Mucosa of descending colon (tissue), 3 donors: ENCODE measurements at regions not wholly inside any gene's neighbourhood (a gene's known extent, or its start where the extent isn't known, plus 50 kb on each side); places are given as distances from the start of the nearest gene placed in this dataset.
A peak's percentile ranks its signal among the peaks of the same experiment; 100 is the strongest.

ENCODE experiments used
- ATAC-seq: fragments of 200-7000 bp; cut with Tn5 transposase; one replicate; pipeline ENCODE4 v1.9.1; 2020; ENCODE audit warnings: mild to moderate bottlenecking, moderate library complexity
- DNase-seq, 3 donors: peaks; one replicate each; pipeline ENCODE4 v3.0.0-alpha.2; 2020
- H3K36me3 ChIP-seq: fragments of 200-600 bp; one replicate; pipeline ENCODE4 v1.8.0; 2021; ENCODE audit warnings: low read depth, mild to moderate bottlenecking
- H3K4me1 ChIP-seq: fragments of 200-600 bp; one replicate; pipeline ENCODE4 v1.8.0; 2021; ENCODE audit warnings: low read depth, mild to moderate bottlenecking
- H3K4me3 ChIP-seq: fragments of 200-600 bp; one replicate; pipeline ENCODE4 v1.8.0; 2021; ENCODE audit warnings: mild to moderate bottlenecking
- H3K9me3 ChIP-seq: fragments of 200-600 bp; one replicate; pipeline ENCODE4 v1.8.0; 2021; ENCODE audit warnings: mild to moderate bottlenecking
- CTCF ChIP-seq: fragments of 200-600 bp; IDR thresholded peaks from one replicate; pipeline ENCODE4 v1.8.0; 2022; ENCODE audit warnings: antibody characterized with exemption, mild to moderate bottlenecking
- intact Hi-C, 2 donors: fragments of 100-400 bp; cut with DNase I in 1 of 2; cut with micrococcal nuclease in 1 of 2; formaldehyde crosslinking; loops; one replicate each; pipeline versions ENCODE4 v1.11.0 to v1.11.1; 2022; cut with DNase I, micrococcal nuclease
- donor health status: DM: no; HTN: no; CAD: no; lungs with moderate emphysema.
- donor health status: DM: no; HTN: no; CAD: no.
- donor health status: DM: no; HTN: yes; CAD: no.

- ATAC-seq, result no peak
- no peaks in the 10 kb centered on the region for H3K36me3 ChIP-seq
- no peak for TF ChIP-seq CTCF
- intact Hi-C loops, result no loop called here
- DNase-seq, result no peak
- H3K9me3 ChIP-seq, result no peaks in the 10 kb centered on the region
- no peak overlapping the region for H3K4me3 ChIP-seq
- no peaks in the 10 kb centered on the region for H3K4me1 ChIP-seq
These were observed 351.4 kb upstream of the FTMT start for GRCh38 chr5:121500310-121500709.

DNA sequence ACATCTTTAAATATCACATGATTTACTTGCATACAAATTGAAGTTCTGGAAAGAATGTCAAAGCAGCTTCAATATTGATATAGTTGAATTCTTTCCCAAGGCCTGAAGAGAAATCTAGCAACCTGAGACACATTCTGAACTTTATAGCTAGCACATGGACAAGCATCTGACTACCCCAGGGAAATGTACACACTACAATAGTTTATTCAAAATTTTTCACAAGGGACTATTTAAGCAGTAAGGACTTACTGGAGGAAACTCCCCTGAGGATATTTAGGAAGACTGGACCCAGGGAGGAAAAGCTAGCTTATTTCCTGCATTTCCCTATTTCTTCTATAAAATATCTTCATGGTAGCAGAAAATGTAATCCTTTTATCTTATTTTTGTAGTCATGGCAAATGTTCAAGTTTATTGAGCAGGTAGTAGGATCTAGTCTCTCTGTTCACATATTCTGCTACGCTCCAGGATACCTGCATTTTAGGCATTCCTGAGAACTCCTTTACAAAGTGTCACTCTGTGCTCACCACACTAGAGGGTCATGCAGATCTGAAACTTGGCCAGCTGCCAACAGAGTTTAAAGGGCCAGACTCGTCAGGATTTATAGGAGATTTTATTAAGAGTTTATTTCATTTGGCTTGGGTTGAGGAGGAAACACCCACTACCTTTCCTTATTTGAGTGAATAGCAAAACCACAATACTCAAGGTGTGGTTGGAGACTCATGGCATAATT, 348.4 kb upstream of the FTMT start:
- DNase-seq, result peak in 1 of 3 donors; percentile 21
- Histone ChIP-seq H3K4me3 (no peak overlapping the region), H3K9me3 (no peaks in the 10 kb centered on the region), H3K4me1 (no peaks in the 10 kb centered on the region), H3K36me3 (no peaks in the 10 kb centered on the region)
- intact Hi-C loops, result no loop called here
- ATAC-seq, result no peak
- no peak for TF ChIP-seq CTCF

DNA sequence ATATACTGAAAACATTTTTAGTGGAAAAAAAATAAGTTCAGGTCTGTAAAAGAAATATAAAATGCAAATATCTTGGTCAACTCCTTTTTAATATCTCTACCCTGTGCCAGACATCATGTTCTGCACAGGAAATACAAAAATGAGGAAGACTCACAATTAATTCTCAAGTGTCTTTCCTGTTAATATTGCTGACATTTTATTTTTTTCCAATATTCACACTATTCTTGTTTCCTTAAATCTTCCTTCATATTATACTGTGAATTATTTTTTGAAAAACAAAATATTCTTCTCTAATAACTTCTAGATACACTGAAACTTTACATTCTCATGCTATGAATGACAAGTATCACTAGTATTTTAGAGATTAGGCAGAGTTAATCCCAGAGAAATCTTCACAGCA, 334.7 kb upstream of the FTMT start:
- no peaks in the 10 kb centered on the region for H3K9me3 ChIP-seq
- ATAC-seq, result no peak
- no peaks in the 10 kb centered on the region for H3K4me1 ChIP-seq
- intact Hi-C loops, result no loop called here
- no peak overlapping the region for H3K4me3 ChIP-seq
- no peak for TF ChIP-seq CTCF
- no peaks in the 10 kb centered on the region for H3K36me3 ChIP-seq
- no peak for DNase-seq

DNA sequence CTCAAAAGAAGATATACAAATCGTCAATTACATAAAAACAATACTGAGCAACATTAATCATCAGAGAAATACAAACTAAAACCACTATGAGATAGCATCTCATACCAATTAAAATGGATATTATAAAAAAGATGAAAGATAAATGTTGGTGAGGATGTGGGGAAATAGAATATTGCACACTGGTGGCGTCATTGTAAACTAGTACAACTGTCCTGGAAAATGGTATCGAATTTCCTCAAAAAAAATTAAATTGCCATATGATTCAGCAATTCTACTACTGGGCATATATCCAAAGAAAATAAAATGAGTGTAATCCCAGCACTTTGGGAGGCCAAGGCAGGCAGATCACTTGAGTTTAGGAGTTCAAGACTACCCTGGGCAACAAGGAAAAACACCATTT, 326.0 kb upstream of the FTMT start:
- Histone ChIP-seq H3K4me1 (no peaks in the 10 kb centered on the region), H3K4me3 (no peak overlapping the region), H3K9me3 (no peaks in the 10 kb centered on the region), H3K36me3 (no peaks in the 10 kb centered on the region)
- ATAC-seq (no peak), DNase-seq (no peak)
- intact Hi-C loops, result no loop called here
- TF ChIP-seq CTCF, result no peak

- no peaks in the 10 kb centered on the region for H3K9me3 ChIP-seq
- H3K4me1 ChIP-seq, result no peaks in the 10 kb centered on the region
- DNase-seq (no peak), ATAC-seq (no peak)
- H3K4me3 ChIP-seq, result no peak overlapping the region
- no peaks in the 10 kb centered on the region for H3K36me3 ChIP-seq
- intact Hi-C loops, result no loop called here
- no peak for TF ChIP-seq CTCF
These were observed 324.8 kb upstream of the FTMT start for GRCh38 chr5:121526908-121527307.

DNA sequence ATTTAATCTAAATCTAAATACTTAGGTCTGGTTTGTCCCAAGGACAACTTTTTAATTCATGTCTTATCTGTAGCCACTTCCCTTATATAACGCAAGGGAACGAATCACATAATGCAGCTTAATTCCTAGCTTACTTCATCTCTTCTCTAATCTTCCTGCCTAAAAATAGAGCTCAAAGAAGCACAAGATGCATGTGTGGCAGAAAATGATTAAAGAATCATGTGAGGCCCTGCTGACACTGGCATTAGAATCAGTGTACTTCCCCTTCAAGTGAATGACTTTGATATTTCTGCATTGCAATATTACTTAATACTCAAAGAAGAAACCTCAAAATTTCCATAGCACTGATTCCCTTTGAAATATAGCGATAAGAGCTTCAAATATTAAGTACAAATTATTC, 317.9 kb upstream of the FTMT start:
- DNase-seq (no peak), ATAC-seq (no peak)
- intact Hi-C loops, result no loop called here
- Histone ChIP-seq H3K36me3 (no peaks in the 10 kb centered on the region), H3K4me3 (no peak overlapping the region), H3K9me3 (no peaks in the 10 kb centered on the region), H3K4me1 (no peaks in the 10 kb centered on the region)
- no peak for TF ChIP-seq CTCF
